Skeletal muscle satellite cell (primary cell): ENCODE measurements at regions not wholly inside any gene's neighbourhood (a gene's known extent, or its start where the extent isn't known, plus 50 kb on each side); places are given as distances from the start of the nearest gene placed in this dataset.

Experiments used
- H3K27me3 ChIP-seq: 2 replicates; pipeline ENCODE4 v1.7.0; 2013; ENCODE audit warnings: low read length; ENCODE audit not compliant: control insufficient read depth, insufficient read depth
- H3K36me3 ChIP-seq: 2 replicates; pipeline ENCODE4 v1.7.0; 2013; ENCODE audit warnings: mild to moderate bottlenecking, control low read depth, low read length; ENCODE audit not compliant: insufficient read depth
- H3K4me1 ChIP-seq: 2 replicates; pipeline ENCODE4 v1.7.0; 2013; ENCODE audit warnings: low read length; ENCODE audit not compliant: control insufficient read depth, insufficient read depth
- H3K4me2 ChIP-seq: 2 replicates; pipeline ENCODE4 v1.7.0; 2013; ENCODE audit warnings: mild to moderate bottlenecking, low read length
- H3K4me3 ChIP-seq: 2 replicates; pipeline ENCODE4 v1.7.0; 2013; ENCODE audit warnings: low read length
- H3K9ac ChIP-seq: 2 replicates; pipeline ENCODE4 v1.7.0; 2013; ENCODE audit warnings: mild to moderate bottlenecking, low read depth, low read length, moderate library complexity
- H3K9me3 ChIP-seq: replicated peaks from 2 replicates; pipeline ENCODE4 v1.7.0; 2013; ENCODE audit warnings: mild to moderate bottlenecking, control low read depth, low read length

DNA sequence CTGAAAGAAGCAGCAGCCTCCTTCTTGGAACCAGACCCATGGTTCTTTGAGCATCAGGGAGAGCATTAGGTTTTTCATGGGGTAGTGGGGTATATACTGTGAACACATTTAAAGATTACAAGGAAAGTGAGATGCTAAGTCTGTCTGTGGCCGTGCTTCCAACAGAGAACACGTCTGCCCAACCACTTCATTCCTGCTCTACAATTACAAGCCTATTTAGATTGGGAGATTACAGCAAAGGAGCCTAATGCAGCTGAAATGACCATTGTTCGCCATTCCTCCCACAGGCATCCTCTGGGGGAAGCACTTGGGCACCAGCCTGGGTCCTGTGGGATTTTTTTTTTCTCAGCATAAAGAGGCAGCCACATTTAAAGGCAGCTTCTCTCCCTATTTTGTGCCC, 536.4 kb downstream of the XPNPEP1 start:
- Histone ChIP-seq H3K4me1 (no peaks in the 10 kb centered on the region), H3K27me3 (no peaks in the 10 kb centered on the region), H3K9me3 (no peaks in the 10 kb centered on the region), H3K4me2 (no peak overlapping the region), H3K4me3 (no peak overlapping the region), H3K36me3 (no peaks in the 10 kb centered on the region), H3K9ac (no peak overlapping the region)

DNA sequence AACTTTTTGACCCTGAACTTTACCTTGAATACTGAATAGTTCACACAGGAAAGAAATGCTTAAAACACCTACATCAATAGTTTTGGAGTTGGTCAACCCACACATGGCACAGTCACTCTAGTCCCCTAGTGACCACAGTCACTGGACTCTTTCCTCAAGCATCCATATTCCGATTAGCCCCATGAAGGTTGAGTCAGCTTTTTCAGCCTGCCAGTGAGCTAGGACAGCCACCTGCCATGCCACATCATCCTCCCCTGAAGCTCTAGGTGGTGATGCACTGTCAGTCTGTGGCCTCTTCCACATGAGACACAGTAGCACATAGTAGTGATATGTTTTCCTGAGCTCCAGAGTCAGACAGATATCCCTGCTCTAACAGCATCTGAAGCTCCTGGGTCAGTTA, 537.2 kb downstream of the XPNPEP1 start:
- H3K27me3 ChIP-seq = no peaks in the 10 kb centered on the region
- no peaks in the 10 kb centered on the region for H3K4me1 ChIP-seq
- H3K9me3 ChIP-seq = no peaks in the 10 kb centered on the region
- H3K9ac ChIP-seq = no peak overlapping the region
- H3K4me3 ChIP-seq = no peak overlapping the region
- no peak overlapping the region for H3K4me2 ChIP-seq
- H3K36me3 ChIP-seq = no peaks in the 10 kb centered on the region

DNA sequence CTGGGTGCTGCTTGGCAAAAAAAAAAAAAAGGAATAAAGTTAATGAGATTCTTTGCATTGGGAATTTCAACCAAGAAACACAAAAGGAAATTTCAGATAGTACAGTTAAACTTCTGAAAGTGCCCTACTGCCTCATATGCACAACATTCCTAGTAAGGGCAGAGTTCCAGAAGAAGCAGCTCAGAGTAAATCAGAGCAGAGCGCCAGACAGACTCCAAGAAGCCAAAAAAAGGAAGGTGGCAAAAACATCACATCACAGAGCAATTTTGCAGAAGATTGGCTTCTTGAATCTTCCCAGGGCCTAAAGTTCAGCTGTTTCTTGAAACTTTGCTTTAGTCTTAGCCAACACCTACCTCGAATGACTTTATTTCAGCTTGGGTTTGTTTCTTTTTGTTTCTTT, 544.1 kb downstream of the XPNPEP1 start:
- peaks cover 14% of the 10 kb centered on the region for H3K4me1 ChIP-seq
- no peaks in the 10 kb centered on the region for H3K36me3 ChIP-seq

DNA sequence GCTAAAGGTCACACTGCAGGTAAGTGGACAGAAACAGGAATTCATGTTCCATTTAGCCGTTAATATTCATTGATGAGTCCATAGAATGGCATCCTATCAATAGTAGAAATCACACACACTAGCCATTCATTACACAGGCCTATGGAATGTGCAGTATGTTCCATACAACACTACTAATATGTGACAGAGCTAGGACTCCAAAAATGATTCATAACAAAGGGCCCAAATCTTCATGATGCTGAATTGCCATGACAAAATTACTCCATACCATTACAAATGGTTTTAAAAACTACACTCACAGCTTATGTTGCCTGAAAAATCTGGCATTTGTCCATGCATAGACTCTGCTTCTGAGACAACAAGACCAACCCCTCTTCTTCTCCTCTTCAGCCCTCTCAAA, 549.1 kb downstream of the XPNPEP1 start:
- Histone ChIP-seq H3K4me2 (peak overlapping the region; percentile 36), H3K36me3 (no peaks in the 10 kb centered on the region), H3K9ac (no peak overlapping the region), H3K9me3 (no peaks in the 10 kb centered on the region), H3K27me3 (no peaks in the 10 kb centered on the region), H3K4me1 (peaks cover 20% of the 10 kb centered on the region), H3K4me3 (no peak overlapping the region)

More for the DNA sequence above, 544.1 kb downstream of the XPNPEP1 start:
- H3K27me3 ChIP-seq = no peaks in the 10 kb centered on the region
- H3K4me2 ChIP-seq = no peak overlapping the region
- no peak overlapping the region for H3K9ac ChIP-seq
- H3K4me3 ChIP-seq = no peak overlapping the region
- H3K9me3 ChIP-seq = no peaks in the 10 kb centered on the region

DNA sequence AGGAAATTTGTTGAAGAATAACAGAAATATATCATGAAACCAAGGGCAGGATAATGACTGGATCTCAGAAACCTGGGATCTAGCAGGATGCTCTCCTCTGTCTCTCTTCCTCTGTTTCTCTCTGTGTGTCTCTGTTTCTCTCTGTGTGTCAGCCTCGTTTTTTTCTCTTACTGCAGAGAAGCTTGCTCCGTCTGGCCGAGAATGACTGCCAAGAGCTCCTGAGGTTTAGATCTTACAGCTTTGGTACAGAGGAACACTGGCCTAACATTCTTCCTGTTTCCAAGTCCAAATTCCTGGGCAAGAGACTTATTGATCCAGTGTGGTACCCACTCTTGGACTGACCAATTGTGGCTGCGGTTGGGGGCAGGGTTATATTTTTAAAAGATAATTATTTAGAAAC, 564.0 kb downstream of the XPNPEP1 start:
- Histone ChIP-seq H3K9me3 (no peaks in the 10 kb centered on the region), H3K36me3 (no peaks in the 10 kb centered on the region), H3K4me3 (no peak overlapping the region), H3K4me2 (no peak overlapping the region), H3K9ac (no peak overlapping the region), H3K4me1 (no peaks in the 10 kb centered on the region), H3K27me3 (no peaks in the 10 kb centered on the region)

DNA sequence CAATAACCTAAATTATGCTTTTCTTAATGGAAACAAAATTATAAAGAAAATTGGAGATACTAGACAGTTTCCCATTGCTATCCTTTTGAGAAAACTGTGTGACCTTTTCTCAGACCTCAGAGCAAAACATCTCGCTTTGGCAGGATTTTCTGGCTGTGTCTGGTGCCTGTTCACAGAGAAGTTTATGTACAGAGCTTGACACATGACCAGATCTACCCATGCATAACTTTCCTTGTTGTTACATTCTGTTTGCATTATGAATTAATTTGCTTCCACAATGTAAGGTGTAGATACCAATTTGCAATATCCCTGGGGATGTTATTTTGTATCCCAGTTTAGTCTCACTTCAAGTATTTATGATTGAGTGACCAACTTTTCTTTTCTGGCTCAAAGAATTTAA, 565.0 kb downstream of the XPNPEP1 start:
- Histone ChIP-seq H3K9ac (no peak overlapping the region), H3K4me2 (no peak overlapping the region), H3K36me3 (no peaks in the 10 kb centered on the region), H3K9me3 (no peaks in the 10 kb centered on the region), H3K4me1 (no peaks in the 10 kb centered on the region), H3K27me3 (no peaks in the 10 kb centered on the region), H3K4me3 (no peak overlapping the region)

DNA sequence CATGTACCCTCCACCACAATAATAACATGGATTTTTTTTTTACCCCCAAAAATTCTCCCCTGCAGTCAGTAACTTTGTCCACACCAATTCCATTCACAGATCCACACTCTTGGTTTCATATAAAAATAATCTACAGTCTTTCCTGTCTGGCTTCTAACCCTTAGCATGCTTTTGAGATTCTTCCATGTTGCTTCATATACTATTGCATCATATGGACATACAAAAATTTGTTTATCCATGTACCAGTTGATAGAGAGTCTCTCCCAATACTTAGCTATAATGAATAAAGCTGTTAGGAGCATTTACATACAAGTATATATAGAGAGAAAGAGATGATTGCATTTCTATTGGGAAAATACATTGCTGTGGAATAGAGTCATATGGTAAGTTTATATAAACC, 575.0 kb downstream of the XPNPEP1 start:
- H3K4me1 ChIP-seq = peaks cover 9% of the 10 kb centered on the region
- H3K4me2 ChIP-seq = no peak overlapping the region
- H3K27me3 ChIP-seq = no peaks in the 10 kb centered on the region
- no peak overlapping the region for H3K9ac ChIP-seq
- no peak overlapping the region for H3K4me3 ChIP-seq
- H3K36me3 ChIP-seq = no peaks in the 10 kb centered on the region
- H3K9me3 ChIP-seq = peaks cover 5% of the 10 kb centered on the region

DNA sequence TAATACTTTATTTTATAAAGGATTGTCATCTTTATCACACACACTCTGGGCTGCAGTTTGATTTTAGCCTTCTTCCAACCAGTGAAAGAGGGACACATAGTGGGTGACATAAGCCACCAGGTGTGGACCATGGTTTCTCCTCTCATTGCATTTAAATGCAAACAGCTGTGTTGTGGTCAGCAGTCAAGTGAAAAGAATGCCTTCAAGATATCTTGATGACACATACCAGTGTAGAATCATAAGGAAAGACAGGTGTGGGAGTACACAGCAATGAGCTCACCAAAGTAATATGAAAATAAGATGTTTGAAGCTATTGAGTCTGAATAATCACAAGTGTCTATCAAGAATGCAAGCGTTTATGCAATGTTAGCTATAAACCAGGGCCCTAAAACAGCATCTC, 580.0 kb downstream of the XPNPEP1 start:
- H3K9me3 ChIP-seq = no peaks in the 10 kb centered on the region
- no peaks in the 10 kb centered on the region for H3K36me3 ChIP-seq
- no peak overlapping the region for H3K4me3 ChIP-seq
- no peak overlapping the region for H3K9ac ChIP-seq
- H3K27me3 ChIP-seq = no peaks in the 10 kb centered on the region
- no peak overlapping the region for H3K4me2 ChIP-seq
- peaks cover 16% of the 10 kb centered on the region for H3K4me1 ChIP-seq

DNA sequence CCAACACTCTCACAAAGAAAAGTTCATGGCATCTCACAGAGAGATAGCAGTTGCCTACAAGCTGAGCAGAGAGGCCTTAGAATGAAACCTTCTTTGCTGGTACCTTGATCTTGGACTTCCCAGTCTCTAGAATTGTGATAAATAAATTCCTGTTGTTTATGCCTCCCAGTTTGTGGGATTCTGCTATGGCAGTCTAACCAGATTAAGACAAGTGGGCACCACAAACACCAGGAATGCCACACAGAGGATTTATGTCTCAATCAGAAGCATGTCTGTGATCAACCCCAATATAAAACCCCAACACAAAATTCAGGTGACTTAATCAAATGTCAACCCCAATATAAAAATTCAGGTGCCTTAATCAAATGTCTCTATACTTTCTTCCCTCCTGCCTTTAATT, 581.3 kb downstream of the XPNPEP1 start:
- no peak overlapping the region for H3K9ac ChIP-seq
- H3K4me1 ChIP-seq = peaks cover 16% of the 10 kb centered on the region
- H3K27me3 ChIP-seq = no peaks in the 10 kb centered on the region
- no peak overlapping the region for H3K4me3 ChIP-seq
- no peak overlapping the region for H3K4me2 ChIP-seq
- no peaks in the 10 kb centered on the region for H3K36me3 ChIP-seq
- no peaks in the 10 kb centered on the region for H3K9me3 ChIP-seq

DNA sequence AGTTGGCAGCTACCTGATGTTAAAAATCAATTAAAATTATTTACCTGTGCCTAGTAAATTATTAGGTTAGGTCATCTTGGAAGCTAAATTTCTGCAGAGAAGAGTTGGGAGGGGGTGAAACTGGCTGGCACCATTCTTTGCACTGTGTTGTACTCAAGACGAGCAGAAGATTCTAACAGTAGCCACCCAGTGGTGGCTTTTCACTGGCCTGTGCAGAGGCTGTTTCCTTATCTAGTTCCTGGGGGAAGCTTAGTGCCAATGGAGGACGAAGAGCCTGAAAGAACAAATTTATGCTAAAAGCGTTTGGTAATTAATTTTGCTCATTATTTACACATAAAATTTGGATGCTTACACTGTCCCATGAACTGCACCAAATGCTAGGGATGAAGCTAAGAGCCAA, 595.3 kb downstream of the XPNPEP1 start:
- Histone ChIP-seq H3K9ac (no peak overlapping the region), H3K9me3 (no peaks in the 10 kb centered on the region), H3K4me1 (no peaks in the 10 kb centered on the region), H3K4me3 (no peak overlapping the region), H3K36me3 (no peaks in the 10 kb centered on the region), H3K4me2 (no peak overlapping the region), H3K27me3 (no peaks in the 10 kb centered on the region)

DNA sequence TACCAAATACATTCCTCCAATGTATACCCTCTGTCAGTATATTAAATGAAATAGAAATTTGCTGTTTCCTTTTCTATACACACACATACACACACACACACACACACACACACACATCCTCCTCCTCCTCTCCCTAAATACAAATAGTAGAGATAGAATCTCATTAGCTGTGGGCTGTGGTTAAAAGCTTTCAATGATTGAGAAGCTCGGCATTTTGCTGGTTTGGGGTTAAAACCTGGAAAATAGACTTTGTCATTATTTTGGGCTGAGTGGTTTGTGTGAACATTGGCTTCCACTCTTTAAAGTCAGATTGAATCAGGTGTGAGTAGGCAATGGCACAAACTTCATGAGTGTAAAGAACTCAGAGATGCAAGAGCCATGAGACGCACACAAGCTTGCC, 596.0 kb downstream of the XPNPEP1 start:
- Histone ChIP-seq H3K36me3 (no peaks in the 10 kb centered on the region), H3K9me3 (no peaks in the 10 kb centered on the region), H3K4me3 (no peak overlapping the region), H3K9ac (no peak overlapping the region), H3K4me1 (no peaks in the 10 kb centered on the region), H3K4me2 (no peak overlapping the region), H3K27me3 (no peaks in the 10 kb centered on the region)

DNA sequence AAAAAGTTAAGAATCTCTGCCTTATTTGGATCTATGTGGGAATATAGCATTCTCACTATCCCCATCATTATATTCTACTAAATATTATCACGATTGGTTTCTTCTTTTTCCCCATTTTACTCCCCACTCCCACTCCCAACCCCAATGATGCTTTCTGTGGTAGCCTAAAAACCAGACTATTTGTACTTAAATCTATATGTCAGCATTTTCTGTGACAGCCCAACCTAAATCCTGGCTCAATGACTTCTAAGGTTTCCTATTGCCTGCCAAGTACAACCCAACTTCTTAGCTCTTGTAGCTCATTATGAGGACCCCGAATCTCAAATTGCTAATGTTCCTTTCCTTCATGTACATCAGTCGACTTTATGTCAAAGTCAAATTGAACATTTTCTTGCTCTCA, 598.6 kb downstream of the XPNPEP1 start:
- Histone ChIP-seq H3K4me3 (no peak overlapping the region), H3K4me1 (no peaks in the 10 kb centered on the region), H3K27me3 (no peaks in the 10 kb centered on the region), H3K36me3 (no peaks in the 10 kb centered on the region), H3K9me3 (no peaks in the 10 kb centered on the region), H3K9ac (no peak overlapping the region), H3K4me2 (no peak overlapping the region)
